ENCODE measurements at regions not wholly inside any gene's neighbourhood (a gene's known extent, or its start where the extent isn't known, plus 50 kb on each side); places are given as distances from the start of the nearest gene placed in this dataset.

DNA sequence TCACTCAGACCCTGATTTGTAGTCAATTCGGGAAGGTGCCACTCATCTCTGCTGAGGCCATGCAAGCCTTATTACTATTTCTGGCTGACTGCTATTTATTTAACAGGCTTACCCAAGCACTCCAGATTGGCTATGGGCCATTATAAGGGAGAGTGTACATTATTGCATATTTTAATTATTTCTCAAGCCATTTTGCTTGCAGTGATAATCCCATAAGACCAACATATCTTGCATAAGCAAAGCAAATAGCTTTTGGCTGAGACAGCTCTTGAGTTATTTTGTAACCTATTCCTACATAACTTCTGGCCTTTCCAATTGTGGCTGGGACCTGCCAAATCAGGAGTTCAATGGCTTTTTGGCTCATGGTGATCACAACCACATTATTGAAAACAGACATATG is 509.6 kb upstream of the USP15 start:
- peak; percentile 52 to 59 for DNase-seq (ENCODE audit: low read depth in 2 of 2)

- DNase-seq (ENCODE audit: low read depth in 2 of 2): no peak
Observed at GRCh38 chr12:61754214-61754613, 506.0 kb upstream of the USP15 start.

- peak; percentile 21 to 25 for DNase-seq (ENCODE audit: low read depth in 2 of 2)
Observed at GRCh38 chr12:61757831-61758505, 502.2 kb upstream of the USP15 start.

- peak; percentile 13 to 17 for DNase-seq (ENCODE audit: low read depth in 2 of 2)
Observed at GRCh38 chr12:61758661-61759060, 501.5 kb upstream of the USP15 start.

DNA sequence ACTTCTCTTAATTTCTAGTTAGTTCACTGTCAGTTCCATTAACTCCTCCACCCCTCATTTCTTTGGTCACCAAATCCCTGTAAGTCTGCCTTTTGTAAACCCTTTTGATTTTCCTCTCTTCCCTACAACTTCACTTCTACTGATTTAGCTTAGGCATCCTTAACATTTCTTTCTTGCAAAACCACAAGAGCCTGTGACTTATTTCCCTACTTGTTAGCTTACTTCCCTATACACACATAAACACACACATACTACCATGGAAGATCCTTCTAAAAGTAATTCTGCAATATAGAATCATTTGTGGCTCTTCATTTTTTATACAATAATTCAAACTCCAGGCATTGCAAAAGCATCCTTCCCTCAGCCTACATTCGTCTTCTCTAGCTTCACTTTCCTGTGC is 494.3 kb upstream of the USP15 start:
- no peak for DNase-seq (ENCODE audit: low read depth in 2 of 2)

GRCh38 chr12:61780435-61780834 is 479.8 kb upstream of the USP15 start:
- DNase-seq (ENCODE audit: low read depth in 2 of 2): no peak

- DNase-seq (ENCODE audit: low read depth in 2 of 2): no peak
Observed at GRCh38 chr12:61781021-61781581, 479.1 kb upstream of the USP15 start.

- DNase-seq (ENCODE audit: low read depth in 2 of 2): no peak
Observed at GRCh38 chr12:61796846-61797245, 463.4 kb upstream of the USP15 start.

DNA sequence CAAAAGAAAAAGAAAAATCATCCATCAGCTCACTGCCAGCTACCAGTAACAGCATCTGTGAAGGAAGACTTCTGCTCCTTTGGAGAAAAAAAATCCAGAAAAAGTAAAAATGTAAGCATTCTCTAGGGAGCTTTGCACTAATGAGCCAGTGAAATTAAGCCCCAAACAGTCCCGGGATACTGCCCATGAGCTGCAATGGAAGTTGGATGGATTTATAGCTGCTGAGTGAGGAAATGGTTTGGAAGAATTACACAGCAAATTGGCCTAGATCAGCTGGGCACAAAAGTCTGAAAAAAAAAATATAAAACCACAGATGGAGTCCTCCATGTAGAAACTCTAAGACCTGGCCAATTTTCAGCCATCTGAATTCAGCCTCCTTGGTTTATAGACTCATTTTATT is 462.9 kb upstream of the USP15 start:
- DNase-seq (ENCODE audit: low read depth in 2 of 2): no peak

DNA sequence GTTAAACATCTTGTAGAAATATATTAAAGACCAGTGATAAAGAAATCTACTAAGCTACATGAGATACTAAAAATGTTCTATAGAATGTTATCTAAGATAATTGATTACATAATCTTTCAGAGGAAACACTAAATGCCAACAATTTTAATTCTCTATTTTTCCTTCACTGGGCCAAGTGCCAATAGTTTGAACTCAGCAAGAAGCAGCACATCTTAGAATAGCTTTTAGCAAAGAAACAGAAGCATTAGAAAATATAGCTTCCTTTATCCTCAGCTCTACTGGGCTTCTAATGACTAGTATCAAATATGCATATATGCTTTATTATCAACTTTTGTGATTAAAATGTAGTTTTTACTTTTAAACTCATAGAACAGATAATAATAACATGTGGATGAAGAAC is 461.4 kb upstream of the USP15 start:
- DNase-seq (ENCODE audit: low read depth in 2 of 2): no peak

DNA sequence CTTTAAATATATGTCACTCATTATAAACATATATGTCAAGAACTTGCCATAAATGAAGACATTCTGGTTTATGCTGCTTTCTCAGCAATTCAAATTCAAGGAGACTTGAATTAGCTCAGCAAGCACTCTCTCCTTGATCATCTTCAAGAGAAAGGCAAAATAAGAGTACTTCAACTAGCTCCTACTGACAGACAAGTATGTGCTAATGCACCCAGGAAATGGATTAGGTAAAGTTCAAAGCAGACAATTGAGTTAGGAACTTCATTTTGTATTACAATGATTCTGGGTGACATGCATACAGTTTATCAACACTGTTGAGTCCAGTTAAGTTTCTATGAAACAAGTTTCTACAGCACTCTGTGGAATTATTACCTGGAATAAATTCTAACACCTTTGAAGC is 455.9 kb upstream of the USP15 start:
- no peak for DNase-seq (ENCODE audit: low read depth in 2 of 2)

DNA sequence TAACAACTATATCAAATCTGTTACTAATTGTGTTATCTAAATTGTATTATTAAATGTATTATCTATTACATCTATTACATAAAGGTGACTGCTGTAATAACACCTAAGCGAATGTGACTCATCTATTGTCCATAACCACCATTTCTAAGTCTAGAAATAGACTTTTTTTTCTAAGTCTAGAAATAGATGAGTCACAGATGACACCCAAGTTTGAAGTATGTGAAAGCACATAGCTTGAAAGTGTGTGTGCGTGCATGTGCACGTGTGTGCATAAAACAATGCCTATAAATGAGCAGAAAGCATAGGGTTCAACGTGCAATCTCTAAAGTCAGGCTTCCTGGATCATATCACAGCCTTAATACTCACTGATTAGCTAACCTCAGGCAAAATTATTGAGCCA is 451.3 kb upstream of the USP15 start:
- DNase-seq (ENCODE audit: low read depth in 2 of 2): peak in 1 of 2 experiments; percentile 0

- no peak for DNase-seq (ENCODE audit: low read depth in 2 of 2)
Observed at GRCh38 chr12:61810486-61810885, 449.7 kb upstream of the USP15 start.

- DNase-seq (ENCODE audit: low read depth in 2 of 2): peak in 1 of 2 experiments; percentile 1
Observed at GRCh38 chr12:61821381-61821780, 438.8 kb upstream of the USP15 start.

GRCh38 chr12:61823102-61823501 is 437.1 kb upstream of the USP15 start:
- DNase-seq (ENCODE audit: low read depth in 2 of 2): no peak

- DNase-seq (ENCODE audit: low read depth in 2 of 2): no peak
Observed at GRCh38 chr12:61846765-61847164, 413.4 kb upstream of the USP15 start.

DNA sequence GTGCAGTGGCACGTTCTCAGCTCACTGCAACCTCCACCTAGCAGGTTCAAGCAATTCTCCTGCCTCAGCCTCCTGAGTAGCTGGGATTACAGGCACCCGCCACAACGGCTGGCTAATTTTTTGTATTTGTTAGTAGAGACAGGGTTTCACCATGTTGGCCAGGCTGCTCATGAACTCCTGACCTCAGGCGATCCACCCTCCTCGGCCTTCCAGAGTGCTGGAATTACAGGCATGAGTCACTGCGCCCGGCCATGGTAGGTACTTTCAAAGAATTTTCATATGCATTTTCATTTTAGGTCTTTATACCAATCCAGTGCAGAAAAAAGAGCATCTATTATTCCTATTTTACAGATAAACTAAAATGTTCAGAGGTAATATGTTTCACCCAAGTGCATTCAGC is 411.3 kb upstream of the USP15 start:
- DNase-seq (ENCODE audit: low read depth in 2 of 2): no peak

GRCh38 chr12:61853945-61854344 is 406.3 kb upstream of the USP15 start:
- DNase-seq (ENCODE audit: low read depth in 2 of 2): no peak

GRCh38 chr12:61854902-61855301 is 405.3 kb upstream of the USP15 start:
- peak in 1 of 2 experiments; percentile 9 for DNase-seq (ENCODE audit: low read depth in 2 of 2)

- DNase-seq (ENCODE audit: low read depth in 2 of 2): no peak
Observed at GRCh38 chr12:61857968-61858367, 402.2 kb upstream of the USP15 start.

DNA sequence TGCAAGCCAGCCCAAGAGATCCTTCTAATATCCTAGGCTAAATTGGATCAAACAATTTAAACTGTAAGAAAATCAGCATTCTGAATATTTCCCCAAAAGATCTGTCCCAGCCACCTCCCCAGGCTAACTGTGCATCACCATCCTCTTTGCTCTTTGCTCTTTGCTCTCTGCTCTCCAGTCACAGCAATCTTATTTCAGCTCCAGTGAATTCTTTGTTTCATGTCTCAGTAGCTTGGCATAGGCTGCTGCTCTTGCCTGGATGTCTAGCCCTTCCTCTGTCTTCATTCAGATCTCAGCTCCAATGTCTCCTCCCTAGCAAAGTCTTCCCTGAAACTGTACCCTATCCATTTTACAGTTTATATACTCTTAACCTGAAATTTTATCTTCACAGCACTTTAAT is 399.8 kb upstream of the USP15 start:
- no peak for DNase-seq (ENCODE audit: low read depth in 2 of 2)

- no peak for DNase-seq (ENCODE audit: low read depth in 2 of 2)
Observed at GRCh38 chr12:61862986-61863385, 397.2 kb upstream of the USP15 start.

DNA sequence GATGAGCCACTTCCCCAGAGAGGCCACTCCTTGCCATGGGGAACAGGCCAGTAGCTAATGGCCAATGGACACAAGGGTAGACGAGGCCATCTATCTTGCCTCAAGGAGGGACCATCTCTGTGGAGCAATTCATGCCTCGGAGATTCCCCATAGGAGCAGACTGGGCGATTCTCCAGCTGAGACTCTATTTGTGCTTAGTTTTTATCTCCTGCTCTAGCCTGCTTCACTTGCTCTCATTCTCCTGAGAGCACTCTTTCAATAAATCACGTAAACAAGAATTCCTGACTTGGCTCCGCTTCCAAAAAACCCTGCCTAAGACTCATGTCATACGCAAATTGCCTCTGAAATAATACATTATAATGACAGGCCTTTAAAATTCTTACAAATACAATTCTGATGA is 396.4 kb upstream of the USP15 start:
- no peak for DNase-seq (ENCODE audit: low read depth in 2 of 2)

DNA sequence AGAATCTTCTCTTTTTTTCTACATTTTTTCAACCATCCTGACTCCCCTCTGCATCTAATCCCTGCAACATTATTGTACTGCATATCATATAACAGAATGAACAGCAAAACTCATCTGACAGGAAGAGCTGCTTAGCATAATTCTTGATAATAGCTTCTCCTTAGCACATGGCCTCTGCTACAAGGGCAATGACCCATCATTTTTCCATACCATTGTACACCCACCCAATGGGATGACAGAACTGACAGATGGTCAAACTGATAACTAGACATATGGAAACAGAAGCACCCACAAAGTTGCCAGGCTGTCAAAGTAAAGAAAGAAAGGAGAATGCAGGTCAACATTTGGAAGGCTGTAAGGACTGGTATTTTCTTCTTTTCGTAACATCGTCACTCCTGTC is 390.4 kb upstream of the USP15 start:
- no peak for DNase-seq (ENCODE audit: low read depth in 2 of 2)

All from fibroblast of skin of left quadriceps (primary cell).